Trophoblast cell (in vitro differentiated cells and primary cell): ENCODE measurements at regions not wholly inside any gene's neighbourhood (a gene's known extent, or its start where the extent isn't known, plus 50 kb on each side); places are given as distances from the start of the nearest gene placed in this dataset.

Experiments
- DNase-seq, 2 donors: peaks; one replicate each; pipeline ENCODE4 v3.0.0-alpha.2; 2016
- H2AFZ ChIP-seq: 2 replicates; pipeline ENCODE4 v1.6.1; 2013; ENCODE audit warnings: low read length, moderate library complexity, mild to moderate bottlenecking; ENCODE audit not compliant: insufficient read depth, poor library complexity
- H2AK5ac ChIP-seq: 2 replicates; pipeline ENCODE4 v1.6.1; 2013; ENCODE audit warnings: mild to moderate bottlenecking, low read length
- H2BK120ac ChIP-seq: 2 replicates; pipeline ENCODE4 v1.6.1; 2013; ENCODE audit warnings: low read length, mild to moderate bottlenecking, moderate library complexity; ENCODE audit not compliant: insufficient read depth, poor library complexity
- H2BK12ac ChIP-seq: 2 replicates; pipeline ENCODE4 v1.6.1; 2013; ENCODE audit warnings: mild to moderate bottlenecking, low read length, moderate library complexity
- H2BK5ac ChIP-seq: 2 replicates; pipeline ENCODE4 v1.6.1; 2013; ENCODE audit warnings: low read length, low read depth, moderate library complexity, mild to moderate bottlenecking; ENCODE audit not compliant: poor library complexity
- H3K14ac ChIP-seq: 2 replicates; pipeline ENCODE4 v1.6.1; 2013; ENCODE audit warnings: mild to moderate bottlenecking, low read length
- H3K18ac ChIP-seq: 2 replicates; pipeline ENCODE4 v1.6.1; 2013; ENCODE audit warnings: mild to moderate bottlenecking, low read length
- H3K23ac ChIP-seq: 2 replicates; pipeline ENCODE4 v1.6.1; 2013; ENCODE audit warnings: low read length
- H3K27ac ChIP-seq: 2 replicates; pipeline ENCODE4 v1.5.1; 2013; ENCODE audit warnings: low read depth, mild to moderate bottlenecking, inconsistent platforms, low read length, moderate library complexity
- H3K27me3 ChIP-seq: 2 replicates; pipeline ENCODE4 v1.6.1; 2013; ENCODE audit warnings: inconsistent platforms, mild to moderate bottlenecking, low read length, moderate library complexity; ENCODE audit not compliant: insufficient read depth
- H3K36me3 ChIP-seq, 2 experiments: 1 replicate in 1 of 2; 2 replicates in 1 of 2; pipeline ENCODE4 v1.6.1; 2013; ENCODE audit warnings: low read length in 2 of 2, mild to moderate bottlenecking in 2 of 2, moderate library complexity in 1 of 2; ENCODE audit not compliant: insufficient read depth in 2 of 2, control insufficient read depth in 1 of 2
- H3K4ac ChIP-seq: 2 replicates; pipeline ENCODE4 v1.6.1; 2013; ENCODE audit warnings: low read depth, mild to moderate bottlenecking, low read length, moderate library complexity
- H3K4me1 ChIP-seq, 2 experiments: 1 replicate in 1 of 2; 2 replicates in 1 of 2; pipeline ENCODE4 v1.6.1; 2013; ENCODE audit warnings: low read length in 2 of 2, mild to moderate bottlenecking in 2 of 2, moderate library complexity in 1 of 2; ENCODE audit not compliant: insufficient read depth in 2 of 2, control insufficient read depth in 1 of 2
- H3K4me2 ChIP-seq: 2 replicates; pipeline ENCODE4 v1.6.1; 2013; ENCODE audit warnings: inconsistent platforms, mild to moderate bottlenecking, low read length, moderate library complexity
- H3K4me3 ChIP-seq: 2 replicates; pipeline ENCODE4 v1.5.1; 2013; ENCODE audit warnings: mild to moderate bottlenecking, low read depth, low read length, inconsistent platforms
- H3K79me1 ChIP-seq: one replicate; pipeline ENCODE4 v1.6.1; 2013; ENCODE audit warnings: low read length
- H3K79me2 ChIP-seq: 2 replicates; pipeline ENCODE4 v1.6.1; 2013; ENCODE audit warnings: low read length, mild to moderate bottlenecking; ENCODE audit not compliant: control insufficient read depth, insufficient read depth, poor library complexity
- H3K9ac ChIP-seq: 2 replicates; pipeline ENCODE4 v1.6.1; 2013; ENCODE audit warnings: mild to moderate bottlenecking, low read length
- H3K9me3 ChIP-seq: 2 replicates; pipeline ENCODE4 v1.6.1; 2013; ENCODE audit warnings: low read depth, mild to moderate bottlenecking, control low read depth, inconsistent platforms, low read length; ENCODE audit not compliant: insufficient read depth
- H4K12ac ChIP-seq: 2 replicates; pipeline ENCODE4 v1.6.1; 2013; ENCODE audit warnings: low read depth, mild to moderate bottlenecking, low read length, moderate library complexity
- H4K8ac ChIP-seq: 2 replicates; pipeline ENCODE4 v1.6.1; 2013; ENCODE audit warnings: low read depth, mild to moderate bottlenecking, low read length, moderate library complexity
- H4K91ac ChIP-seq: one replicate; pipeline ENCODE4 v1.6.1; 2013; ENCODE audit warnings: low read depth, mild to moderate bottlenecking, low read length, moderate library complexity
- WGBS: extraction: QIAGEN DNeasy Blood & Tissue Kit; methylation state at CpG from one replicate; pipeline ENCODE4 v1.1.7; 2013; ENCODE audit warnings: missing lambda C conversion rate; ENCODE audit not compliant: insufficient read length, insufficient coverage; ENCODE audit errors: extremely low coverage; 5-methylcytosine and 5-hydroxymethylcytosine counted together

- H3K9me3 ChIP-seq = no peaks in the 10 kb centered on the region
- H2BK5ac ChIP-seq = no peak overlapping the region
- H3K4ac ChIP-seq = no peak overlapping the region
- no peak overlapping the region for H4K12ac ChIP-seq
- H3K27me3 ChIP-seq = no peaks in the 10 kb centered on the region
- H4K91ac ChIP-seq = no peak overlapping the region
- no peak overlapping the region for H3K4me2 ChIP-seq
- no peak overlapping the region for H2BK12ac ChIP-seq
- no peak overlapping the region for H3K23ac ChIP-seq
- H2BK120ac ChIP-seq = no peak overlapping the region
- no peak overlapping the region for H3K4me3 ChIP-seq
- H3K9ac ChIP-seq = no peak overlapping the region
- WGBS = no CpG with 5 or more reads among the region's 3 CpGs
- no peak overlapping the region for H3K14ac ChIP-seq
- no peaks in the 10 kb centered on the region for H3K79me1 ChIP-seq
- no peaks in the 10 kb centered on the region for H3K36me3 ChIP-seq
- no peaks in the 10 kb centered on the region for H3K4me1 ChIP-seq
- H3K79me2 ChIP-seq = no peaks in the 10 kb centered on the region
- no peak overlapping the region for H2AFZ ChIP-seq
- H3K27ac ChIP-seq = no peak overlapping the region
- no peak overlapping the region for H2AK5ac ChIP-seq
- no peak overlapping the region for H4K8ac ChIP-seq
- DNase-seq = no peak
- H3K18ac ChIP-seq = no peak overlapping the region
Observed at GRCh38 chr2:126041391-126042047, 614.4 kb upstream of the GYPC start.

- Histone ChIP-seq H4K8ac (no peak overlapping the region), H4K12ac (no peak overlapping the region), H4K91ac (no peak overlapping the region), H3K14ac (no peak overlapping the region), H2AK5ac (no peak overlapping the region), H3K79me2 (no peaks in the 10 kb centered on the region), H3K4me2 (no peak overlapping the region), H2BK5ac (no peak overlapping the region), H2BK12ac (no peak overlapping the region), H2BK120ac (no peak overlapping the region), H2AFZ (no peak overlapping the region), H3K36me3 (no peaks in the 10 kb centered on the region), H3K9ac (no peak overlapping the region), H3K18ac (no peak overlapping the region), H3K27ac (no peak overlapping the region), H3K79me1 (no peaks in the 10 kb centered on the region), H3K4me1 (no peaks in the 10 kb centered on the region), H3K9me3 (no peaks in the 10 kb centered on the region), H3K4me3 (no peak overlapping the region), H3K27me3 (no peaks in the 10 kb centered on the region), H3K4ac (no peak overlapping the region), H3K23ac (no peak overlapping the region)
- DNase-seq = no peak
Observed at GRCh38 chr2:126042089-126042488, 613.9 kb upstream of the GYPC start.

- no peak overlapping the region for H3K4me2 ChIP-seq
- no peaks in the 10 kb centered on the region for H3K9me3 ChIP-seq
- no peak overlapping the region for H3K4me3 ChIP-seq
- no peak overlapping the region for H3K4ac ChIP-seq
- H3K36me3 ChIP-seq = no peaks in the 10 kb centered on the region
- H3K23ac ChIP-seq = no peak overlapping the region
- no peak overlapping the region for H2AK5ac ChIP-seq
- H2BK5ac ChIP-seq = no peak overlapping the region
- H4K8ac ChIP-seq = no peak overlapping the region
- no peaks in the 10 kb centered on the region for H3K79me2 ChIP-seq
- H2BK120ac ChIP-seq = no peak overlapping the region
- H3K27ac ChIP-seq = no peak overlapping the region
- no peak overlapping the region for H2AFZ ChIP-seq
- no peak overlapping the region for H4K91ac ChIP-seq
- H3K27me3 ChIP-seq = no peaks in the 10 kb centered on the region
- H3K79me1 ChIP-seq = no peaks in the 10 kb centered on the region
- no peak overlapping the region for H3K14ac ChIP-seq
- H2BK12ac ChIP-seq = no peak overlapping the region
- H3K4me1 ChIP-seq = no peaks in the 10 kb centered on the region
- H3K18ac ChIP-seq = no peak overlapping the region
- no peak overlapping the region for H3K9ac ChIP-seq
- no peak overlapping the region for H4K12ac ChIP-seq
- no peak for DNase-seq
Observed at GRCh38 chr2:126048719-126049118, 607.2 kb upstream of the GYPC start.

GRCh38 chr2:126049461-126049860 lies 606.5 kb upstream of the GYPC start:
- Histone ChIP-seq H4K12ac (no peak overlapping the region), H3K79me2 (no peaks in the 10 kb centered on the region), H3K4me3 (no peak overlapping the region), H3K4me2 (no peak overlapping the region), H2BK120ac (no peak overlapping the region), H3K4me1 (no peaks in the 10 kb centered on the region), H3K9ac (no peak overlapping the region), H3K14ac (no peak overlapping the region), H2BK12ac (no peak overlapping the region), H4K91ac (no peak overlapping the region), H3K9me3 (no peaks in the 10 kb centered on the region), H3K4ac (no peak overlapping the region), H3K79me1 (no peaks in the 10 kb centered on the region), H3K23ac (no peak overlapping the region), H4K8ac (no peak overlapping the region), H2AK5ac (no peak overlapping the region), H3K36me3 (no peaks in the 10 kb centered on the region), H2BK5ac (no peak overlapping the region), H3K18ac (no peak overlapping the region), H3K27ac (no peak overlapping the region), H3K27me3 (no peaks in the 10 kb centered on the region), H2AFZ (no peak overlapping the region)
- WGBS = no CpG with 5 or more reads among the region's 1 CpG
- no peak for DNase-seq
